Immature natural killer cell (primary cell): ENCODE measurements at regions not wholly inside any gene's neighbourhood (a gene's known extent, or its start where the extent isn't known, plus 50 kb on each side); places are given as distances from the start of the nearest gene placed in this dataset.

Experiments used
- DNase-seq, 3 donors: peaks; one replicate each; pipeline ENCODE4 v3.0.0; 2022; ENCODE audit warnings: mixed read lengths in 1 of 3
- H3K27ac Mint-ChIP-seq, 6 donors: one replicate each; pipeline ENCODE4 v1.8.0; 2020; ENCODE audit warnings: mixed read lengths in 6 of 6, mild to moderate bottlenecking in 5 of 6, inconsistent platforms in 4 of 6, moderate library complexity in 3 of 6
- H3K27me3 Mint-ChIP-seq, 3 donors: one replicate each; pipeline ENCODE4 v1.8.0; 2020 to 2021; ENCODE audit warnings: low read depth in 3 of 3, mild to moderate bottlenecking in 3 of 3, mixed read lengths in 3 of 3, moderate library complexity in 3 of 3, inconsistent platforms in 1 of 3
- H3K36me3 Mint-ChIP-seq, 3 donors: one replicate each; pipeline ENCODE4 v1.8.0; 2020; ENCODE audit warnings: mixed read lengths in 3 of 3, inconsistent platforms in 2 of 3, mild to moderate bottlenecking in 2 of 3
- H3K4me1 Mint-ChIP-seq, 2 donors: one replicate each; pipeline ENCODE4 v1.8.0; 2020; ENCODE audit warnings: inconsistent platforms in 2 of 2, mild to moderate bottlenecking in 2 of 2, mixed read lengths in 2 of 2, moderate library complexity in 1 of 2
- H3K4me3 Mint-ChIP-seq, 5 donors: one replicate each; pipeline ENCODE4 v1.8.0; 2020; ENCODE audit warnings: mild to moderate bottlenecking in 5 of 5, mixed read lengths in 5 of 5, inconsistent platforms in 3 of 5, moderate library complexity in 3 of 5
- H3K9me3 Mint-ChIP-seq, 6 donors: one replicate each; pipeline ENCODE4 v1.8.0; 2020; ENCODE audit warnings: mild to moderate bottlenecking in 6 of 6, mixed read lengths in 6 of 6, inconsistent platforms in 4 of 6, moderate library complexity in 3 of 6

DNA sequence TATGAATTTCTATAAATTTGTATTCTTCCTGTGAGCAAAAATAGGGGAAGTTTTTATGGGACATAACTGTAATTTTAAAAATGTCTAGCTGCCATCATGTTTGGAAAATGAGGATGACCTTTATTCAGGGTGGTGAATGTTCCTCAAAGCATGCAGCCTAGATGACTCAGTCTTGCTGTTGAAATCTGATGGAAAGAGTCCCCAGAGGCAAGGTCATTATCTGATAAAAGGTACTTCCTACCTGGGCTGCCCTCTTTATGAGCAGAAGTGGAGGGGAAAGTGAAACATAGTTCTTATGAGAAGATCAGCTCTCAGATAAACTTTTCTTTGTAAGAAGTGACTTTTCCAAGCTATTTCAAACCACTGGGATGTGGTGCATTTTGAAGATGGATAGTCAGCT lies 1144.7 kb upstream of the PIK3C3 start:
- DNase-seq, result no peak
- Mint-ChIP-seq H3K4me1 (no peaks in the 10 kb centered on the region), H3K4me3 (no peak overlapping the region), H3K27me3 (no peaks in the 10 kb centered on the region), H3K27ac (no peak overlapping the region), H3K36me3 (peaks cover 0 to 4% (median 0%) of the 10 kb centered on the region in 3 donors), H3K9me3 (peaks cover 5 to 39% (median 14%) of the 10 kb centered on the region in 6 donors)

DNA sequence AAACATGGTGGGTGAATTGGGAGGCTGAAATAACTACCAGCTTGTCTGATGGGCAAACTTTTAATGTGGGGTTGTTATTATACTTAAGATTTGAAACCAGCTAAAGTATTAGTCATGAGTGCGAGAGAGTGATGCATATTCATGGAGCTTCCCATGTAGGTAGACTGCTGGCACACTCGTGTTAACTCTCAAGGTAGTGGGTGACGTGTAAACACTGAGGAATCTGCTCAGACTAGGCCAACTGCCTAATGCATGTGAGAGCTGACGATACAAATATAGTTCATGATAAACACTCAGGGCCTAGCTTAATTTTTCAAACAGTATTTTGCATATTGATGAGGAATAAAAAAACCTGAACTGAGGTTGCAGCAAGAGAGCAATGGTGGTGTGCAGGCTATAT lies 1165.7 kb upstream of the PIK3C3 start:
- H3K27me3 Mint-ChIP-seq, result peaks cover 0 to 2% (median 1%) of the 10 kb centered on the region in 3 donors
- no peaks in the 10 kb centered on the region for H3K36me3 Mint-ChIP-seq
- H3K4me1 Mint-ChIP-seq, result no peaks in the 10 kb centered on the region
- no peak overlapping the region for H3K4me3 Mint-ChIP-seq
- no peak for DNase-seq
- H3K9me3 Mint-ChIP-seq, result peaks cover 5 to 34% (median 26%) of the 10 kb centered on the region in 6 donors
- H3K27ac Mint-ChIP-seq, result no peak overlapping the region

DNA sequence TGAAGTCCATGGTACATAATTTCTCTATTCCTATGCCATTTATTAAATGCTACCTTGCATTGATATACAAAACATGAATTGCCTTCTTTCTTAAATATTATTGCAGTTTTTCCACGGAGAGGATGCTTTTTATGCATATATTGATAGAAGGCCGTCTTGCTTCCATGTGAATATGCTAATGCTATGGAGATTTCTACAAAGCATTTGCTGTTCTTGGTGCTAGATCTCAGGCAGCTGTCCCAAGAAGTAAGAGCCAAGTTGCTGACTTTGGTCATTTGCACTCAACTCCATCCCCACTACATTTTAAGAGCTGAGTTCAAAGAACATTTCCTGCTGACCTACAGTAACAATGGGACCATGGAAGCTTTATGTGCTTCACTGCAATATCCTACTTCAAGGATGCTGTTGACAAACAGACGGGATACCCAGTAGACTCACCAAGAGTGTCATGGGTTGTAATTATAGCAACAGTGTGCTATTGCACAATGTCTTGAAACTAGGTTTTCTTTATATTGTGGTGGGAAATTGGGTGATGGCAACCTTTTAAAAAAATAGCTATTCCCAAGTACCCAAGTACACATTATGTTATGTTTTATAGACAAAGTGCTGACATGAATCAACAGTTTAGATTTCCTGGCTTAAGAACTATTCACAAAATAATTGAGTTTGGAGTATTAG lies 1172.4 kb upstream of the PIK3C3 start:
- Mint-ChIP-seq H3K27me3 (no peaks in the 10 kb centered on the region), H3K4me1 (no peaks in the 10 kb centered on the region), H3K36me3 (no peaks in the 10 kb centered on the region), H3K9me3 (peaks cover 8 to 60% (median 25%) of the 10 kb centered on the region in 6 donors), H3K4me3 (no peak overlapping the region), H3K27ac (no peak overlapping the region)
- DNase-seq, result no peak

DNA sequence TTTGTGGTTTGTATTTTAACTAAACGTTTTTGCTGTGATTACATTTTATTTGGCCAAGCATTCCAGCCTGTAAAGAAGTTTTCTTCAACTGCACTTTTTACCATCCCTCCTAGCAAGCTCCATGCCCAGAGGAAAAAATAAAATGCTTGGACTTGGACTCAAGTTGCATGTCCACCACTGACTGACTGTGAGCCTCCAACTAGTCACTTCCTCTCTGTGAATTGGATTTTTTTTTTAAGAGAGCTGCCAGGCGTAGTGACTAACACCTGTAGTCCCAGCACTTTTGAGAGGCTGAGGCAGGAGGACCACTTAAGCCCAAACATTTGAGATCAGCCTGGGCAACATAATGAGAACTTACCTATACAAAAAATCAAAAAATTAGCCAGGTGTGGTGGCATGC lies 1185.2 kb upstream of the PIK3C3 start:
- peaks cover 13 to 47% (median 18%) of the 10 kb centered on the region in 6 donors for H3K9me3 Mint-ChIP-seq
- H3K27me3 Mint-ChIP-seq, result peaks cover 0 to 2% (median 0%) of the 10 kb centered on the region in 3 donors

DNA sequence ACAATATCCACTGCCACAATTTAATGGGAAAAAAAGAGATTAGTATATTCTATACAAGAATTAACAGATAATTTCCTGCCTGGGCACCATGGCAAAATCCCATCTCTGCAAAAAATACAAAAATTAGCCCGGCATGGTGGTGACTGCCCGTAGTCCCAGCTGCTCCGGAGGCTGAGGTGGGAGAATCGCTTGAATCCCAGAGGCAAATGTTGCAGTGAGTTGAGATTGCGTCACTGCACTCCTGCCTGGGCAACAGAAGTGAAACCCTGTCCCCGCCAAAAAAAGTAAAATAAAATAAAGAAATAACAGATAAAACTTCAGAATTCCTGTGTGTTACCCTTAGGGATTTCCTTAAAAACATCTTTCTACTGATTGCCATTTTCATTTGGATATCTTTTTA lies 1194.8 kb upstream of the PIK3C3 start:
- Mint-ChIP-seq H3K27me3 (peaks cover 0 to 2% (median 0%) of the 10 kb centered on the region in 3 donors), H3K27ac (no peak overlapping the region), H3K4me3 (no peak overlapping the region), H3K4me1 (no peaks in the 10 kb centered on the region), H3K9me3 (peaks cover 3 to 48% (median 29%) of the 10 kb centered on the region in 6 donors), H3K36me3 (no peaks in the 10 kb centered on the region)
- no peak for DNase-seq

More for the DNA sequence above, 1185.2 kb upstream of the PIK3C3 start:
- no peak for DNase-seq
- Mint-ChIP-seq H3K27ac (no peak overlapping the region), H3K36me3 (no peaks in the 10 kb centered on the region), H3K4me3 (no peak overlapping the region), H3K4me1 (no peaks in the 10 kb centered on the region)

DNA sequence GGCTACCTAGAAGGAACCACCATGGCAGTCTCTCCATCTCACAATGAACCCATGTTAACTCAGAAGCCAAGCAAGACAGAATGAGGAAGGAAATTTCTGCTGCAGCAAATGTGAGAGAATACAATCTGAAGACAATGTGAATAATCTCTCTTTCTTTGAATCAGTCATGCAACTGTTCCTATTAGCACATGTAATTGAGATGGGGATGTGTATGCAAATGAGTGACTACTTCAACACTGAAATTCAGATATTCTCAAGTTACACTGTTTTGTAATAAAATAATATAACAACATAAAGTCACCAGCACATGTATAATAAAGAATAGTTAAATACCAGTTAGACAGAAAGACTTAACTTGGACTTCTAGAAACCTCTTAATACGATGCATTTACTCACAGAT lies 1200.6 kb upstream of the PIK3C3 start:
- H3K4me3 Mint-ChIP-seq, result no peak overlapping the region

DNA sequence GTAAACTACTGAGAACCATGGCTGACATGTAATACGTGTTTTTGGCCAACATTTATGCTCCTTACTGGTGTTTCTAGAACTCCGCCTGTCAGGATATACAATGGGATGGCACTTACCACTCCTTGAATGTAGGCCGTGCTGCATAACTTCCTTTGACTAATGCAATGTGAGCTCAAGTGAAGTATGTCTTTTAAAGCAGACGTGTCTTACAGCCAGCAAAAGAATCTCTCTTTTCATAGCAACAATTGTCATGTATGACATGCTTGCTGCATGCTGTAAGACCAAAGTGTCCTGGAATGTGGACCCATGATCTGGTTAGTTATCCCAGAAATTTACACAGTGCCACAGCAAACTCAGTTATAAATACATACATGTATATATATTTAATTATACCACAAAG lies 1202.7 kb upstream of the PIK3C3 start:
- H3K9me3 Mint-ChIP-seq, result peaks cover 7 to 52% (median 29%) of the 10 kb centered on the region in 6 donors
- peaks cover 0 to 2% (median under 1%) of the 10 kb centered on the region in 3 donors for H3K27me3 Mint-ChIP-seq
- no peak overlapping the region for H3K4me3 Mint-ChIP-seq
- no peak overlapping the region for H3K27ac Mint-ChIP-seq
- H3K36me3 Mint-ChIP-seq, result no peaks in the 10 kb centered on the region
- H3K4me1 Mint-ChIP-seq, result no peaks in the 10 kb centered on the region
- no peak for DNase-seq

More for the DNA sequence above, 1200.6 kb upstream of the PIK3C3 start:
- DNase-seq, result no peak
- H3K36me3 Mint-ChIP-seq, result no peaks in the 10 kb centered on the region
- peaks cover 7 to 65% (median 34%) of the 10 kb centered on the region in 6 donors for H3K9me3 Mint-ChIP-seq
- H3K27me3 Mint-ChIP-seq, result peaks cover 0 to 2% (median 2%) of the 10 kb centered on the region in 3 donors
- no peaks in the 10 kb centered on the region for H3K4me1 Mint-ChIP-seq
- H3K27ac Mint-ChIP-seq, result no peak overlapping the region

DNA sequence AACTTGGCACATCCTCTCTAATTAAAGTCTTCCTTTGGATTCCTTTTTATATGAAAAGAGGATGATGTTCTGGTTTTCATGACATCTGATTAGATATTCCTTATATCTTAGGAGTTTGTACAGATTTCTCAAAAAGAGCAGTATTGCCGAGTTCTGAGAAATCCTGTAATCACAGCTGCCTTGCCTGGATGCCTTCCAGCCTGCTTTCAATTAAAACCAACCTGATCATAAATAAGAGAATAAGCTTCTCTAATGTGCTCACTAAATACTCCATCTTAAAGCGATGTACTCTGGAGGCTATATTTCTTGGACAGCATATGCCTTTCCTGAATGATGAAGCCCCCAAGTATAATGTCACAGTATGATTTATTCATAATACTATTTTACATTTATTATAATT lies 1203.8 kb upstream of the PIK3C3 start:
- no peak for DNase-seq
- peaks cover 5 to 52% (median 25%) of the 10 kb centered on the region in 6 donors for H3K9me3 Mint-ChIP-seq
- H3K27ac Mint-ChIP-seq, result no peak overlapping the region
- H3K36me3 Mint-ChIP-seq, result no peaks in the 10 kb centered on the region
- H3K4me3 Mint-ChIP-seq, result no peak overlapping the region
- peaks cover 0 to 2% (median 0%) of the 10 kb centered on the region in 3 donors for H3K27me3 Mint-ChIP-seq
- H3K4me1 Mint-ChIP-seq, result no peaks in the 10 kb centered on the region

DNA sequence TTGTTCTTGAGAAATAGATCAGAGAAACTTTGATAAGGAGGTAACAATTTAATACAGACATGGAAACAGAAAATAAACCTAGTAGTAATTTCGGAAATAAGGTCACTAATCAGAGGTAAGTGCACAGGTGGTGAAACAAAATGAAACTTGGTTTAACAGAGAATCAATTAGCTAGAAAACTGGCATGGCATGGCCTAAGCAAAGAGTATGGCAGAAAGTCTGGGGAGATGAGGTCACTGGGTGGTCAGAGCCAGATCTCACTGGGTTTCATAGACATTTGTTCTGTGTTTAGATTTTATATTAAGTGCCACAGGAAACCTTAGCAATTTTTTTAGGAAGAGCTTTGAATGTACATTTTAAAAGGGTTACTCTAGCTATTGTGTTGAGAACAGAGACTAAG lies 1216.0 kb upstream of the PIK3C3 start:
- peaks cover 0 to 2% (median 1%) of the 10 kb centered on the region in 3 donors for H3K27me3 Mint-ChIP-seq
- no peak overlapping the region for H3K4me3 Mint-ChIP-seq
- no peak overlapping the region for H3K27ac Mint-ChIP-seq
- no peak for DNase-seq
- no peaks in the 10 kb centered on the region for H3K4me1 Mint-ChIP-seq
- peaks cover 0 to 3% (median 0%) of the 10 kb centered on the region in 3 donors for H3K36me3 Mint-ChIP-seq
- peaks cover 11 to 61% (median 22%) of the 10 kb centered on the region in 6 donors for H3K9me3 Mint-ChIP-seq

DNA sequence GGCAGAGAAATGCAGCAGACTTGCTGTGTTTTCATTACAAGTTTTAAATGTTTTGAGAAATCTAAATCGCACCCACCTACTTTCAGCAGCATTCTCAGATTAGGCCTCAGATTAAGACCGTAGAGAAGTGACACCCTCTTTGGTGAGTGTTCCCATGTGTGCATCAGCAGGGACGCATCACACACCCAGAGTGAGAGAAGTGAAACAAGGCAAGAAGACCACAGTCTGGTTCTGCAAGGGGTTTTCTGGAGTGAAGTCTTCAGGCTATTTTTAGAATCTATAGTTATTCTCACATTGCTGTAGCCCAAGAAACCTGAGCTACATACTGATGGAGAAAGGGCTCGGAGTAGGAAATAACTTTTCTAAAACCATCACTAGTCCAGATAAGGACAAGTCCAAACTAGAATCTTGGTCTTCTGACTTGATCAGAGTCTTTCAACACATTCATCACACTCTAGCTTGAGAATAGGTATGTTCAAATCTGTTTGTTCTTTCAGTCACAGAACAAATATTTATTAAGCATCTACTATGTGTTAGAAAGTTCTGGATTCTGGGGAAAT lies 1216.6 kb upstream of the PIK3C3 start:
- Mint-ChIP-seq H3K9me3 (peaks cover 11 to 59% (median 22%) of the 10 kb centered on the region in 6 donors), H3K4me1 (no peaks in the 10 kb centered on the region), H3K27me3 (peaks cover 0 to 2% (median 1%) of the 10 kb centered on the region in 3 donors), H3K4me3 (no peak overlapping the region), H3K27ac (no peak overlapping the region), H3K36me3 (peaks cover 0 to 3% (median 0%) of the 10 kb centered on the region in 3 donors)
- no peak for DNase-seq

DNA sequence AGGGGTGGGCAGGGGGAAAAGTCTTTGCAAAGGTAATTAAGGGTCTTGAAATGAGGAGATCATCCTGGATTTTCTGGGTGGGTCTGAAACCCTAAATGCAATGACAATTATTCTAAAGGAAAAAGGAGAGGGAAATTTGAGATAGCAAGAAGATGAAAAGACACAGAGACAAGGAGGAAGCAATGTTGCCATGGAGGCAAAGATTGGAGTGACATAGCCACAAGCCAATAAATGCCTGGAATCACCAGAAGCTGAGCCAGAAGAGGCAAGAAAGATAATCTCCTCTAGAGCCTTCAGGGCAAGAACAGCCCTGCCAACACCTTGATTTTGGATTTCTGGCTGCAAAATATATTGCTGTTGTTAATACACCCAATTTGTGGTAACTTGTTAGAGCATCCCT lies 1246.3 kb upstream of the PIK3C3 start:
- Mint-ChIP-seq H3K27me3 (no peaks in the 10 kb centered on the region), H3K9me3 (peaks cover 9 to 47% (median 19%) of the 10 kb centered on the region in 6 donors), H3K4me3 (no peak overlapping the region), H3K36me3 (peaks cover 0 to 4% (median 0%) of the 10 kb centered on the region in 3 donors), H3K27ac (no peak overlapping the region), H3K4me1 (no peaks in the 10 kb centered on the region)
- DNase-seq, result no peak

DNA sequence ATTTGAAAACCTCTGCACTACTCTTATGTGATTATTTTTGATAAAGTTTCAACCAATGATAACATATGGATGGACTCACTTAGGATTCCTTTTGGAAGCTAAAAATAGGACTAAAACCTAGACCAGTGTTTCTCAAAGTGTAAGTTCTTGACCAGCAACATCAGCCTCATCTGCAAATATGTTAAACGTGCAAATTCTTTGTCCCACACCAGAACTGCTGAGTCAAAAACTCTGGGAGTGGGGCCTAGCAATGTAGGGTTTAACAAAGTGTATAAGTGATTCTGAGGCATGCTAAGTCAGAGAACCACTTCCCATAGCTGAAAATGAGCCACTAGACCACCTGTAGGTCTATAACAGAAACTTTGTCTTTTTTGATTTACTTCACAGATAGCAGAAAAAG lies 1247.2 kb upstream of the PIK3C3 start:
- H3K36me3 Mint-ChIP-seq, result peaks cover 0 to 4% (median 0%) of the 10 kb centered on the region in 3 donors
- H3K4me3 Mint-ChIP-seq, result no peak overlapping the region
- H3K9me3 Mint-ChIP-seq, result peaks cover 12 to 42% (median 20%) of the 10 kb centered on the region in 6 donors
- no peaks in the 10 kb centered on the region for H3K27me3 Mint-ChIP-seq
- no peak for DNase-seq
- H3K27ac Mint-ChIP-seq, result no peak overlapping the region
- no peaks in the 10 kb centered on the region for H3K4me1 Mint-ChIP-seq

DNA sequence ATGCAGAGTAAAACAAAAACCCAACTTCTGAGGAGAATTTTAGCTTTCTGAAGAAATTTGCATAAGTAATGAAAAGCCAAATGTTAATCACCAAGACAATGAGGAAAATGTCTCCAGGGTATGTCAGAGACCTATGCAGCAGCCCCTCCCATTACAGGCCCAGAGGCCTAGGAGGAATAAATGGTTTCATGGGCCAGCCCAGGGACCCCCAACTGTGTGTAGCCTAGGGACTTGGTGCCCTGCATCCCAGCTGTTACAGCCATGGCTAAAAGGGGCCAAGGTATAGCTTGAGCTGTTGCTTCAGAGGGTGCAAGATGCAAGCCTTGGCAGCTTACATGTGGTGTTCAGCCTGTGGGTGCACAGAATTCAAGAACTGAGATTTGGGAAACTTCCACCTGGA lies 1256.9 kb upstream of the PIK3C3 start:
- peaks cover 0 to 63% (median 25%) of the 10 kb centered on the region in 6 donors for H3K9me3 Mint-ChIP-seq
- peaks cover 0 to 6% (median 1%) of the 10 kb centered on the region in 3 donors for H3K27me3 Mint-ChIP-seq
- H3K4me3 Mint-ChIP-seq, result no peak overlapping the region
- peaks cover 0 to 4% (median 0%) of the 10 kb centered on the region in 3 donors for H3K36me3 Mint-ChIP-seq
- DNase-seq, result no peak
- H3K4me1 Mint-ChIP-seq, result no peaks in the 10 kb centered on the region
- H3K27ac Mint-ChIP-seq, result no peak overlapping the region

DNA sequence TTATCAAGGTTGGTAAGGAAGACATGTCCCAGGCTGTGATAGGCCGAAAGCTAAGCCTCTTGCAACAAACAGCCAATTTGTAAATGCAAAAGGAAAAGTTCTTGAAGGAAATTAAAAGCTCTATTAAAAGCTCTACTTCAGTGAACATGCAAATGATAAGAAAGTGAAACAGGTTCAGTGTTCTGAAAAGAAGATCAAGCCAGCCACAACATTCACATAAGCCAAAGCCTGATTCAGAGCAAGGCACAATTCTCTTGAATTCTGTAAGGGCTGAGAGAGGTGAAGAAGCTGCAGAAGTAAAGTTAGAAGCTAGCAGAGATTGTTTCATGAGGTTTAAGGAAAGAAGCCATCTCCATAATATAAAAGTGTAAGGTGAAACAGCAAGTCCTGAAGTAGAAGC lies 1259.5 kb upstream of the PIK3C3 start:
- Mint-ChIP-seq H3K4me1 (no peaks in the 10 kb centered on the region), H3K4me3 (no peak overlapping the region)

More for the DNA sequence above, 1259.5 kb upstream of the PIK3C3 start:
- H3K27me3 Mint-ChIP-seq, result peaks cover 0 to 6% (median 1%) of the 10 kb centered on the region in 3 donors
- H3K27ac Mint-ChIP-seq, result no peak overlapping the region
- H3K9me3 Mint-ChIP-seq, result peaks cover 0 to 51% (median 18%) of the 10 kb centered on the region in 6 donors
- peaks cover 0 to 4% (median 0%) of the 10 kb centered on the region in 3 donors for H3K36me3 Mint-ChIP-seq
- no peak for DNase-seq
